HG03558 (cell line): ENCODE measurements at regions not wholly inside any gene's neighbourhood (a gene's known extent, or its start where the extent isn't known, plus 50 kb on each side); places are given as distances from the start of the nearest gene placed in this dataset.

Source experiments
- ATAC-seq: cut with Tn5 transposase; IDR thresholded peaks from one replicate; pipeline ENCODE4 v1.9.1; 2021; ENCODE audit warnings: moderate number of reproducible peaks; ENCODE audit not compliant: unreplicated experiment; ENCODE audit errors: extremely low read depth

DNA sequence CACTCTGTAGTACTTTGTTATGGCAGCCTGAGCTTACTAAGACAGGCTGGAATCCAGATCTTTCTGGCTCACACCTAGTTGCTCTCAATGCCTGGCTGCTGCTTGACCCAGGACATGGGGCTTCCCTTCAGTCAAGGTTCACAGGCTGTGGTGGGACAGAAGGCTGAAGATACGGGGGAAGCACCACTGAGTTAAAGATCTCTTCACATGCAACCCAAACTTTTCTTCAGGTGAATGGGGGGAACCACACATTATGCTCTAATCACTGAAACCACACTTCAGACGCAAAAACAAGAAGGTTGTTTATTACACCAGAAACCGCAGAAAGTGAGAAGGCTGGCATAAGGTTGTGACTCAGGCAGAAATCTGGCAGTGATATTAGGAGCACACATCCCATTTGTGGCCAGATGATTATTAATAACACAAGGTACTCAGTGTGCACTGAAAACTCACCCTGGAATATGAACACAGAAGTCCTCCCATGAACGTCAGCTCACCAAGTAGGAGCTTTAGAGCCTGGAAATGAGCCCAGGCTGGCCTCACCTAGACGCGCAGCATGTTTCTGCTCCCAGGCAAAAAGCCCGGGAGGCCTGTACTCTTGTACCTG, 230.5 kb upstream of the CHRNA7 start:
- ATAC-seq = peak; percentile 72

DNA sequence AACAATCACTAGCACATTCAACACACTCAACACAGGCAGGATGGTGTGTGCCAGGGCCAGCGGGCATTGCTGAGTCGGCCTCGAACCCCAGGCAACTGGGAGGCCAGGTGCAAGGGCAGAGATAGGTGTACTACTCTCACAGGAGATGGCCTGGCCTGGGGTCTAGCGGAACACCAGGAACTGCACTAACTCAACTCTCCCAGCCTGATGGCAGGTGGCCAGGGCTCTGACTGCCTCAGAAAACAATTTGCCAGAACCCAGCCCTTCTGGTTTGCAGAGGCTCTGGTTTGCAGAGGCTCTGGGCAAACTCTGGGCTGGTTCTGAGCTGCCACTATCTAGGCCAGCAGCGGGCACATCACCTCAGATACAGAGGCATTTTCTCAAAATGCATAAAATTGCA, 229.2 kb upstream of the CHRNA7 start:
- no peak for ATAC-seq

DNA sequence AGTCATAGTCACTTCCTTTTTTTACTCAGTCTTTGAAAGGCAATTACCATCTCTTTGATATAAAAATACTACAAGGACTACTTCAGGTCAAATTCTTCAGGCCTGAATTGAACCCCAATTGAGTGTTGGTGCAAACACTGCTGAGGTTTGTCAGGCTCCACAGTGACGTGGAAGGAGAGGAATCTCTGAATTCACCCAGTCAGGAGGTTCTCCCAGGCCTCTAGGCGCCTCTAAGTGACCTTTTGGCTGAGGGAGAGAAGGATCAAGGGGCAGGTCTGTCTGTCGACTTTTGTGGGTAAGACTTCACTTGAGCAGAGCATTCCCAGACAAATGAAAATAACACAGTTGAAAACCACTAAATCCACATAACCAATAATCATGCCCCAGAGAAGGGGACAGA, 227.6 kb upstream of the CHRNA7 start:
- ATAC-seq = no peak

DNA sequence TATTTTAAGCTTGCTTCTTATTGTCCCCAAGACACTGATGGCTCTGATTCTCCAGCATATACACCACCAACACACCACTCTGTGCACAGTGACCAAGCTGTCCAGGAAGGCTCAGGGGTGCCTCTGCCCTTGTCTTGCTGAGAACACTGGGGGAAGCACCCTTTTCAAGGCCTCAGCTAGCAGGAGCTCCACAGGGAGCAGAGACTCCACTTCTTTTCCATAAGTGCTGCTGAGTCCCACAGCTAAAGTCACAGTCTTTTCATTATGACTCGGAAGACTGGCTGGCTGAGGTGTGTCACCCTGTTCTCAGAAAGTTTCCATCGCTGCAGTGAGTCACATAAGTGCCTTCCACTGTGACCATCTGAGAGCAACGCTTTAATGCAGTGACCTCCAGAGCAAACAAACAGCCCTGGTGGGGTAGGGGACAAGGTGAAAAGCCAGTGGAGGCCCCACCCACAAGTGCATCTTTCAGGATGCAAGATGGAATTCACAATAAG, 226.9 kb upstream of the CHRNA7 start:
- no peak for ATAC-seq

DNA sequence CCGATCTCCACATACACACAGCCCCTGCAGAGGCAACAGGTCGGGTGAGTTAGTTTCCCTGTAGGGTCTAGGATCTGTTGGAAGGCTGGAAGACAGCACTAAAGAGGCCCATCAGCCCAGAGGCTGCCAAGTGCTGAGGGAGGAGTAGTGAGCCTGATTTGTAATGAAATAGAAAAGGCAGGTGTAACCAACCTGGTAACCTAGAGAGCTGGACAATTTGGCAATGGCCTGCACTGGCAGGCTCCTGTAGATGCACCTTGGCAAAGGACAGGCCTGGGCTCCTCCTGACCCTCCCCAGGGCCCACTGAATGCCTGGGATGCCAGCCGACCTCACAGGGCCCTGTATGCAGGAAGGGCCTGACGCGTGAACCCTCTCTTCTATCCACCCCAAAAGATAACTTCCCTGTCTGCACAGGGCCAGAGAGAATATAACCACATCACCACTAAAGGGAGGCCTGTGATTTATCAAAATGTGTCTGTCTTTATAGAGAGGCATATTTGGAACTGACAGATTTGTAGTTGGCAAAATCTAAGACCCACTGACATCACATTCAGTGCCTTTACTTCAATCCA, 225.1 kb upstream of the CHRNA7 start:
- no peak for ATAC-seq

DNA sequence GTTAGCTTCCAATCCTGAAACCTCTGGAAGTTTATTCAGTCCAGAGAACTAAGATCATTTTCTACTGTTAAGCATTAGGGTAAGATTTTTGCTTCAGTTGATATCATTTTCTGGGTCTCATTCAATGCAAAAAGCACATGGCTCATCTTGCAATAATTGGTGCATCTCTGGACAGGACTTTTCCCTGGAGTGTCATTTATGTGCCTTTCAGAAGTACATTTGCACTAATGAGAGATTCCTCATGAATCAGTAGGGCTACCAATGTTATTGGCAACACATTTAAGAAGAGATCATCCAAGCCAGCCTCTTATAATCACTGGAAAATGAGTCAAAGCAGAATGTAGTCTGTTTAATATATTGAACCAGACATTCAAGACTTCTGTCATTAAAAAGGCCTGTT, 224.2 kb upstream of the CHRNA7 start:
- no peak for ATAC-seq

DNA sequence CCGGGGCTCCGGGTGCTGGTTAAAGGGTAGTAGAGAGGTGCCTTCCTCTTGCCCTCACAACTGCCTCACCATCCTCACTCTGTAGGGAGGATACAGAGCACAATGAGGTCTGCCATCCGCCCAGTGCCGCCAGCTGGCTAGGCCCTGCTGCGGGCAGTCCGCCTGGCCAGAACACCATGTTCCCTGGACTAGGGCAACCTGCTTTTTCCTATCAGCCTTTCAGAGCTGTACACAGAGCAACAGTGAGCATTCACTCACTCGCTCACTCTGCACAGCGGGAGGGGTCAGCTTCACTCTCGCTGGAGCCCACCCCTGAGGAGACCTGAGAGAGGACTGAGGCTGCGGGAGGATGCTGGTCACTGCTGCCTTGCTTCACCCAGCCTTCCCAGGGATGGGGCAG, 218.7 kb upstream of the CHRNA7 start:
- no peak for ATAC-seq

DNA sequence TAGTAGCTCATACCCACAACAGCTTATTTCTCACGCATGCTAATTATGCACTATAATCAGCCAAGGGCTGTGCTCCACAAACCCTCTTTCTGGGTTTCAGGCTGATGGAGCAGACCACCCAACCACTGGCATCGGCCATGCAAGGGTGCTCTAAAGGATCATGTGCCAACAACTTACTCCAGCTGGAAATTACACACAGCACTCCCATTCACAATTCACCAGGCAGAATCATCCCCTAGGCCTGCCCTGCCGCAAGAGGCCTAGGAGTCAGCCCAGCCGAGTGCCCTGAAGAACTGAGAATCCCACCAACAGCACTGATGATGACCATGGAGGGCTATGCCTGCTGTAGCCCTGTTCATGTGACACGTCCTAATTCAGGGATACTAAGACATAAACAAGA, 216.2 kb upstream of the CHRNA7 start:
- ATAC-seq = no peak

DNA sequence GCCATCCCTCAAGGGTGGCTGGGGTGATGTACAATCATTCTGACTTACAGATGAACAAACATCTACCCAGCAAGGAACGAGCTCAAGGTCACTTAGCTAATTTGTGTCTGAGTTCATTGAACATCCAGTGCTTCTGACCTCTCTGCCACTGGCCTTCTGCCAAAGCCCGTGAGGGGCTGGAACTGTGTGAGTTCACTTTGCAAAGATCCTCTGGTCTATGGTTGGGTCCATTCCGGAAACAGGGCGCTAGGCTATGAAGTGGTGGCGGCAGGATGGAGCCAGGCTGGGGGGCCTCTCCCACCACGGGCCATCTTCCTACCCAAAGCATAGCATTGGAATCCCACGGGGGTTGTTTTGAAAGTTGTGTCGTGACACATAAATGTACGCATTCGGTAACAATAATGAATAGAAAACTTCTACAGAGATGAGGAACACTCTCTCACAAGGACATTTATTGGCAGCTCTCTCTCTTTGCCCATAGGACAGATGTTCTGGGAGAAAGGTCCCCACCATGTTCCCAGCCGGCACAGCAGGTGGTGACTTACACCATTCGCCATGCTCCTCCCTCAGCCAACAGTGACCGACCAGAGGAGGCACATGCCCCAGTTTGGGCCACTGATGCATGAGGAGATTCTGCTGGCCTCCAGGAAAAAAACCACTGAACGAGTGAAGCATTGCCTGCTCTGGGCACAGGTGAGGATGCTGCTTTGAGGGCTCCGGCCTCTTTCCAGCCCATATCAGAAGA, 214.7 kb upstream of the CHRNA7 start:
- no peak for ATAC-seq

DNA sequence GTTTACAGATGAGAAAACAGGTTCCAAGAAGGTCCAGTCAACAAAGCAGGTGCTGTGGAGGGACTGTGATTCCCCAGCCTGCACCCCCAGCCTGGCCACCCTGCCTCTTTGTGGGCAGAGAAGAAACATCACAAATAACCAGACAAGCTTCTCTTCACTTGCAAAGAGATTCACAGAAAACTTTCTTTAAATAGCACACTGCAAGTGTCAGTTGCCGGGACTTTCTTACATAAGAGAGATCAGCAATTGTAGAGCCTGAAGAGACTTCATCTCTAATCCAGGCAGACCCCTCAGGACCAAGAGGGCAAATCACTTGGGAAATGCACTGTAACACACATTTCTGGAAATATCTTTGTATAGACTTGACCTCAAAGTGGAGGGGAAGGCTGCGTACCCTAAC, 207.9 kb upstream of the CHRNA7 start:
- no peak for ATAC-seq

DNA sequence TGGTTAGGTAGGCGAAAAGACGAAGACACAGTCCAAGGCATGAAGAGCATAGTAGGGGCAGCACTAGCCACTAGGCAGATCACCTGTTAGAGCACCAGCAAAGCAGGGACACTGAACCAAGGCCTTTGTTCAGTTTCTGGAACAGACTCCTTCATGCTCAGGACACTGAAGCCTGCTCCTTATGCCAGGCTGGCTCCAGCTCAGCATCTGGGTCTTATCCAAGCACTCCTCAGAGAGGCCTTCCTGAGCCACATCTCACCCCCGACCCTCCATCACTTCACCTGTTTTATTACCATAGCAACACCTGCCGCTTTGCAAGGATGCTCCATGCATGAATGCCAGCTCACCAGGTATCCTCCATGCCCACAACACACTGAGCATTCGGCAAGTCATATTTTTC, 206.3 kb upstream of the CHRNA7 start:
- no peak for ATAC-seq

DNA sequence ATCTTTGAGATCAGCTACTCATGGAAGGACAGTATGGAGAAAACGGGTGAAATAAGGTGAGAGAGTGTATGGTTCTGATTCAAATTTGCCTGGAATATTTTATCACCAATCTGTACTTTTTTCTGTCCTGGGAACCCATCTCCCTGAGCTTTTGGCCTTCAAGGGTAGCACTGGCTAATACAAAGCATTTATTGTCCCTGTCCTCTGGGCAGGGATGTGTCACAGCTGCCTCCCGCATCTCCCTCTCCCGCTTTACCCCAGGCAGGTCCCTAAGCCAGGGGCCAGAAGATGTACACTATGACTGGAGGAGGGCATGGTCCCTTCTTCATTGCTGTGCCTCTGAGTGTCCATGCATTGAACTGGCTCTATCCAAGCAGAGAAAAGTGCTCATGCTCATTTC, 201.7 kb upstream of the CHRNA7 start:
- ATAC-seq = no peak

DNA sequence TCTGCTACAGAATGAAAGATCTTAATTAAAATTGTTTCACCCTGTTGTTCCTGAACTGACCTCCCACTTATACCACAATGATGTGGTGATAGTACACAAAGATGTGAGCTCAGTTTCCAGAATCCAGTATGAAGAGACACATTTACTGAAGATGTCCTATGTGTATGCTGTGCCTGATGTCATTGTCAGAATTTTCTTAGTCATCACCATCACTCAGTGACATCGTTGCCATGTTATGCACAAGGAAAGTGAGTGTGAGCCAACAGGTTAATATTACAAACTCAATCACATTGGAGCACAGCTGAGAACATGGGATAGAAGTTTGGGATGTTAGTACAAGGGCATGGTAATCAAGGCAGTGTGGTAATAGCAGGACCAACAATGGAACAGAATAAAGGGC, 199.7 kb upstream of the CHRNA7 start:
- ATAC-seq = no peak

DNA sequence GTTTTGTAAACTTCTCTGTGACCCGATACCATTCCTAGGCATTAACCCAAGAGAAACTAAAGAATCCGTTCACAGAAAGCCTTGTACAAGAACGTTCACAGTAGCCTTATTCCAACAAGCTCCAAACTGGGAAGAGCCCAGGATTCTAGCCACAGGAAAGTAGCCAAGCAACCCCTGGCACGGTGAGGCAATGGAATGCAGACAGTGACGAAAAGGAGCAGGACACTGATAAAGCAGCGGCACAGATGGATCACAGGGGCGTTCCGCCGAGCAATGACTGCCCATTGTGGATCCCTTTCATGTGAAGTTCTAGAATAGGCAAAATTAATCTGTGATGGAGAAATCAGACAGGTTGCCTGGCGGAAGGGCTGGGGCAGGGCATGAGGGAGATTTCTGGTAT, 198.7 kb upstream of the CHRNA7 start:
- no peak for ATAC-seq

DNA sequence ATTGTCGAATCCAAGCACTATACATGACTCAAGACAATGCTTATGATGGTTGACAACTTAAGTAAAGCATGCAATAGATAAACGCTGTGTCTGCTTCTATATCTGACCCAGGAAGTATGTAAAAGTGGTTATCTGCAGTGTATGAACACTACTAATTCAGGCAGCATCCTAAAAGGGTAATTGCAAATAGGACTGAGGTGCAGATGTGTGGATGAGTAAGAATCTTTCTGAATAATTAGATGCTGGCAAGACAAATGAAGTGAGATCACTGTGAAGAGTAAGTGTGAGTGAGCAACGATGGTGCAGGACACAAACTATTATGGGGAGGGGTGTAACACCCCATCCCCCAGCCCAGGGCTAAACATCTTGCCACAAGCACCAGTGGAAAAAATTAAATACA, 195.7 kb upstream of the CHRNA7 start:
- ATAC-seq = no peak

DNA sequence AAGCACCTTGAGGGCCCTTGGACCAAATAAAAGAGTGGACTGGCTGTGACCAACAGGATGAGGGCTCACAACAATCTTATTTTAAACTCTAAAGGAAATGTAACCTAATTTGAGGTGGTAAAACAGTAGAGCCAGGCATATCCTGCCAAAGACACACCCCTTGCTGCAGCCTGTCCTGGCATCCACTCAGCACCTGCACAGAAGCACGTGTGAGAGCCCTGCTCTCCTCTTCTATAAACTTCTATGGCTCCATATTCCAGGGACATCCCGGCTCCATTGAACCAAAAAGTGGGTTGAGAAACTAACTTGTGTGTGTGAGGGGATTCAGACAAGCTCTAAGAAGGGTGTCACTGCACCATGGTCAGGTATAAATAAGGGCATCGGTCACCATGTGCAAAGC, 190.9 kb upstream of the CHRNA7 start:
- ATAC-seq = no peak

DNA sequence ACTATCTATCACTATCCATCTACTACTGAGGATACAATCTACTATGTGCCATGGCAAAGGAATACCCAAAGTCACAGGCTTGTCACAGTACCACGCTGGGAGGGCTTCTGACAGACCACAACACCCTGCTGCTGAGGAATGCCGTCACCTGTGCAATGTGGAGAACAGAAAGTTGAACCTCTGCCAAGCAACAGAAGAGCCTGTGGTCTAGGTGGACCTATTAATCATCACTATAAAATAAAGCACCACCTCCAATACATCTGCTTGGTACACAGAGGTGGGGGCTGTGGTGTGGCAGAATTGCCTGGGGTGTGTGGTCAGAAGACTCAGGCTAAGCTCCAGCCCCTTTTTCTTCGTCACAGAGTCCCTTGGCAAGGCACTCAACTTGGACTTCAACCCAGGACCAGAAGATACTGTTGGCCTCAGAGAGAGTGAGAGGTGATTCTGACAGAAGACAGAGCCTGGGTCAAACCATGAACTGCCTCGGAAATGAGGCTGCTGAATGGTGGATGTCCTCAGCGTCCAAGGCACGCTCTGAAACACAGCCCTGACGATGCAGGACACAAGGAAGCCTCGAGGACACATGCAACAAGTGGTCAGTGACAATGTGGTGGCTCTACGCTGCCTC, 189.4 kb upstream of the CHRNA7 start:
- no peak for ATAC-seq

DNA sequence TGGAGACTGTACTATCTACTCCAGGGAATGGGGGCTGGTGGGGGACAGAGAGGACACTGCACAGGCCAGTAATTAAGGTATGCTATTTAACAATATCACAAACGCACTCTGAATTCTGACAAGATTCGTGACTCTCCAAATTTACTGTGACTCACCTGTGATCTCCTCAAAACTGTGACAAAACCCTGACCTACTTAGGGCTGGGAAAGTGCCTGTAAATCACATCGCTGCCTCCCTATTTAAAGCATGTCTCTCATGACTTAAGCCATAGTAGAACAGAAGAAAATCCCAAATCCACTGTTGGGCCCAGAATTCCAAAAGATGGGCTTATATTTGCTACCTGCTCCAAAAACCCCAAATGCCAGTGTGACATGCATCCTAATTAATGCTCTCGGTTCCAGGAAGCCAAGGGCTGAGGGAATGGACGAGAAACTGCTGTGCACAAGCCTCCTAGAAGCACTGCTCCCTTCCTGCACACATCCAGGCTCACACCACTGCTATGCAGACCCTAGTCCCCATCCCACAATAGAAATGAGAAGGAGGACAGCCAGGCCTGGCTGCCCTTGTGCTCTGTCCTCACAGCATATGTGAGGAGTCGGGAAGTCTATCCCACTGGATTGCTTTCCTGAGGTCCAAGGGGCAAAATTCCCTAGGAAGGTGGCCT, 187.7 kb upstream of the CHRNA7 start:
- no peak for ATAC-seq

DNA sequence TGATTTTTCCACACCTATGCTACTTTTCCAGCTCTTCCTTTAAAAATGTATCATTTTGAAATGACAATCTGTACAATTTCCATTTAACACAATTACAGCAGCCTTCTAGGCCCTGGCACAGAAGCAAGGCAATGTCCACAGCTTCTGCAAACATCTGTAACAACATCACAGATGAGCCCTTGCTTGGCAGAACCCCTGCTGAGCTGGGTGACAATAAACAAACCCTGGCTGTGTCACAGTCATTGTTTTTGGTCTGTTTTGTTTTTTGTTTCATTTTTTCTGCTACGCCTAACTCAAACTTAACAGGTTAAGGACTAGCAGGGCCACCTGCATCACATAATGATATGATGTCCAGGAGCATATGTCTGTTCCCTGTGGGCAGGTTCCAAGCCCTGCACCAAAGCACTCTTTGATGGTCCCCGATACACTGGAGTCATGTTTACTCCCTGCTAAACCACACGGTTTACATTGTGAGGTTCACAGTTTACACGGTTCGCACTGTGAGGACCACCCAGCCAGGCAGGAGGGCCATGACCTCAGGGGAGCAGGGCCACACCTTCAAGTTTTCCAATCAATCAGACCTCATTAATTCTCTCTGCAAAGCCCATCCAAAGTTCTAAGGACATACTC, 186.8 kb upstream of the CHRNA7 start:
- ATAC-seq = no peak

DNA sequence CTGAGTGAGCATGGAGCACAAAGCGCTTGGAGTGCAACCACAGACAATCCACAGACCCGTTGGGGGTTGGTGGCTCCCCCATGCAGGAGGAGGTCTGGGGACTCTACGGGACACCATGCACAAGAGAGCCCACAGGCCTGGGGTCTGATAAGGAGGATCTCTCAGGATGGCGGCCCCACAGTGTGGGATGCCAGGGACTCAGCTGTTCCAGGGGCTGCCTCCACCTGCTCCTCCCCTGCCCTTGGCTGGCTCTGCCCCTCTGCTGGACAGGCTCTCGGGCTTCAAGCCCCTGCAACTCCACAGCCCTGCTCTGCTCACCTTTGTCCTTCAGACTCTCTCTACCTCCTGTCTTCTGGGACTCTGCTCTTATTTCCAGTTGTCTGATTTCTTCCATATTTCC, 184.5 kb upstream of the CHRNA7 start:
- ATAC-seq = no peak
